ENCODE measurements at regions not wholly inside any gene's neighbourhood (a gene's known extent, or its start where the extent isn't known, plus 50 kb on each side); places are given as distances from the start of the nearest gene placed in this dataset.

GRCh38 chr20:43306837-43307236, 117.1 kb upstream of the PTPRT start:
- no peak overlapping the region for H3K4me2 ChIP-seq
- no peaks in the 10 kb centered on the region; the same call in 1 of the 2 replicates for H3K9me2 ChIP-seq (ENCODE audit: insufficient read depth)
- H3K4me3 ChIP-seq = no peak overlapping the region
- H3K4me1 ChIP-seq (replicated peaks; ENCODE audit: insufficient read depth) = no peaks in the 10 kb centered on the region
- ChIA-PET CTCF (no interaction called here), POLR2A (ENCODE audit: unreplicated experiment) (interaction anchor here (0.7 kb wide), 1 partner anchor 21 kb away, joined by 15 read pairs; no protein-coding TSS in a partner anchor)
- H3K79me2 ChIP-seq (ENCODE audit: low read depth) = no peaks in the 10 kb centered on the region
- no peaks in the 10 kb centered on the region for H3F3A ChIP-seq (ENCODE audit: insufficient read depth, low read depth)
- H4K20me1 ChIP-seq (ENCODE audit: insufficient read depth) = no peaks in the 10 kb centered on the region
- no peak for TF ChIP-seq CTCF (conservative IDR thresholded peaks at IDR 0.05)
- TF ChIP-seq EZH2 (IDR thresholded peaks at IDR 0.05; ENCODE audit: low read depth) = no peak
- H3K27ac ChIP-seq = no peak overlapping the region
- intact Hi-C loops (cut with micrococcal nuclease; ENCODE audit: unreplicated experiment) = no loop called here
- BruUV-seq (replicated peaks) = no TSS peak
- H3K9me3 ChIP-seq (ENCODE audit: insufficient read depth, low read depth) = peaks cover 5% of the 10 kb centered on the region; the same call in 1 of the 2 replicates
- H3K36me3 ChIP-seq (ENCODE audit: low read depth) = no peaks in the 10 kb centered on the region
- H2AFZ ChIP-seq = no peak overlapping the region
- DNase-seq = no peak
- peaks cover 17% of the 10 kb centered on the region for H3K27me3 ChIP-seq (ENCODE audit: insufficient read depth, low read depth)

- Histone ChIP-seq H3K4me2 (no peak overlapping the region), H4K20me1 (ENCODE audit: insufficient read depth) (no peaks in the 10 kb centered on the region), H3K4me1 (replicated peaks; ENCODE audit: insufficient read depth) (no peaks in the 10 kb centered on the region), H3K27ac (no peak overlapping the region), H3K9me2 (ENCODE audit: insufficient read depth) (no peaks in the 10 kb centered on the region; the same call in 1 of the 2 replicates), H2AFZ (no peak overlapping the region), H3K27me3 (ENCODE audit: insufficient read depth, low read depth) (peaks cover 8% of the 10 kb centered on the region), H3K79me2 (ENCODE audit: low read depth) (no peaks in the 10 kb centered on the region), H3K9me3 (ENCODE audit: insufficient read depth, low read depth) (peaks cover 5% of the 10 kb centered on the region; the same call in 1 of the 2 replicates), H3K36me3 (ENCODE audit: low read depth) (no peaks in the 10 kb centered on the region), H3K4me3 (no peak overlapping the region), H3F3A (ENCODE audit: insufficient read depth, low read depth) (no peaks in the 10 kb centered on the region)
- TF ChIP-seq CTCF (conservative IDR thresholded peaks at IDR 0.05) = no peak
- TF ChIP-seq EZH2 (IDR thresholded peaks at IDR 0.05; ENCODE audit: low read depth) = no peak
- POLR2A ChIA-PET (ENCODE audit: unreplicated experiment) = interaction anchor here (0.6 kb wide), 1 partner anchor 23 kb away, joined by 3 read pairs; no protein-coding TSS in a partner anchor
- intact Hi-C loops (cut with micrococcal nuclease; ENCODE audit: unreplicated experiment) = no loop called here
- CTCF ChIA-PET = no interaction called here
- no TSS peak for BruUV-seq (replicated peaks)
- no peak for DNase-seq
These were observed 116.0 kb upstream of the PTPRT start for GRCh38 chr20:43305749-43306148.

- ChIA-PET CTCF (no interaction called here), POLR2A (ENCODE audit: unreplicated experiment) (no interaction called here)
- no peak overlapping the region for H3K4me3 ChIP-seq
- intact Hi-C loops (cut with micrococcal nuclease; ENCODE audit: unreplicated experiment) = no loop called here
- H3K4me1 ChIP-seq (replicated peaks; ENCODE audit: insufficient read depth) = no peaks in the 10 kb centered on the region
- H4K20me1 ChIP-seq (ENCODE audit: insufficient read depth) = no peaks in the 10 kb centered on the region
- H3K27ac ChIP-seq = no peak overlapping the region
- peaks cover 5% of the 10 kb centered on the region; the same call in 1 of the 2 replicates for H3K9me3 ChIP-seq (ENCODE audit: insufficient read depth, low read depth)
- H3K4me2 ChIP-seq = no peak overlapping the region
- no peaks in the 10 kb centered on the region; the same call in 1 of the 2 replicates for H3K9me2 ChIP-seq (ENCODE audit: insufficient read depth)
- H3K27me3 ChIP-seq (ENCODE audit: insufficient read depth, low read depth) = peaks cover 9% of the 10 kb centered on the region
- TF ChIP-seq EZH2 (IDR thresholded peaks at IDR 0.05; ENCODE audit: low read depth) (no peak), CTCF (conservative IDR thresholded peaks at IDR 0.05) (no peak)
- no peaks in the 10 kb centered on the region for H3K79me2 ChIP-seq (ENCODE audit: low read depth)
- H3F3A ChIP-seq (ENCODE audit: insufficient read depth, low read depth) = no peaks in the 10 kb centered on the region
- BruUV-seq (replicated peaks) = no TSS peak
- H3K36me3 ChIP-seq (ENCODE audit: low read depth) = no peaks in the 10 kb centered on the region
- DNase-seq = no peak
- no peak overlapping the region for H2AFZ ChIP-seq
These were observed 114.9 kb upstream of the PTPRT start for GRCh38 chr20:43304598-43304997.

All from PC-9 (cell line).